Endodermal cell (in vitro differentiated cells): ENCODE measurements at regions not wholly inside any gene's neighbourhood (a gene's known extent, or its start where the extent isn't known, plus 50 kb on each side); places are given as distances from the start of the nearest gene placed in this dataset.

Source experiments
- DNase-seq: peaks from one replicate; pipeline ENCODE4 v3.0.0-alpha.2; 2017
- H3K27ac ChIP-seq: 2 replicates; pipeline ENCODE4 v1.5.1; 2013; ENCODE audit warnings: mild to moderate bottlenecking, low read depth, low read length, moderate library complexity
- H3K27me3 ChIP-seq: 2 replicates; pipeline ENCODE4 v1.6.1; 2013; ENCODE audit warnings: mild to moderate bottlenecking, low read length, moderate library complexity; ENCODE audit not compliant: insufficient read depth, control insufficient read depth, poor library complexity, severe bottlenecking
- H3K36me3 ChIP-seq: 2 replicates; pipeline ENCODE4 v1.7.0; 2013; ENCODE audit warnings: mild to moderate bottlenecking, low read length, moderate library complexity; ENCODE audit not compliant: control insufficient read depth, insufficient read depth
- H3K4me1 ChIP-seq: one replicate; pipeline ENCODE4 v1.7.0; 2013; ENCODE audit warnings: low read length; ENCODE audit not compliant: control insufficient read depth, insufficient read depth
- H3K4me3 ChIP-seq: 2 replicates; pipeline ENCODE4 v1.5.1; 2013; ENCODE audit warnings: mild to moderate bottlenecking, low read length, moderate library complexity
- H3K9ac ChIP-seq: 2 replicates; pipeline ENCODE4 v1.6.1; 2013; ENCODE audit warnings: mild to moderate bottlenecking, low read length, moderate library complexity; ENCODE audit not compliant: poor library complexity, severe bottlenecking; ENCODE audit errors: extremely low read depth
- H3K9me3 ChIP-seq: 2 replicates; pipeline ENCODE4 v1.6.1; 2013; ENCODE audit warnings: mild to moderate bottlenecking, low read length, moderate library complexity; ENCODE audit not compliant: control insufficient read depth
- H3K27ac Mint-ChIP-seq: 2 replicates; pipeline ENCODE4 v1.8.0; 2020; ENCODE audit warnings: mixed read lengths
- H3K27me3 Mint-ChIP-seq: 2 replicates; pipeline ENCODE4 v1.8.0; 2021; ENCODE audit warnings: mild to moderate bottlenecking, mixed read lengths; ENCODE audit not compliant: insufficient read depth
- H3K36me3 Mint-ChIP-seq: 2 replicates; pipeline ENCODE4 v1.8.0; 2020; ENCODE audit warnings: low read depth, mixed read lengths
- H3K4me1 Mint-ChIP-seq: 2 replicates; pipeline ENCODE4 v1.8.0; 2020; ENCODE audit warnings: mixed read lengths
- H3K4me3 Mint-ChIP-seq: 2 replicates; pipeline ENCODE4 v1.8.0; 2020; ENCODE audit warnings: mild to moderate bottlenecking, moderate library complexity, mixed read lengths
- H3K9me3 Mint-ChIP-seq: 2 replicates; pipeline ENCODE4 v1.8.0; 2020; ENCODE audit warnings: mild to moderate bottlenecking, mixed read lengths
- WGBS, 2 experiments: methylation state at CpG; one replicate each; pipeline versions ENCODE4 v1.1.5 to v1.1.7; 2013; ENCODE audit warnings: missing lambda C conversion rate in 2 of 2, mixed read lengths in 1 of 2; ENCODE audit not compliant: insufficient coverage in 1 of 2, insufficient read length in 1 of 2; 5-methylcytosine and 5-hydroxymethylcytosine counted together
- TF ChIP-seq, protein P1 (sequence below): fragments of 200-600 bp; sonication (generic); conservative IDR thresholded peaks from 2 replicates; pipeline ENCODE4 v1.5.0; 2021; ENCODE audit warnings: antibody characterized with exemption, mild to moderate bottlenecking

DNA sequence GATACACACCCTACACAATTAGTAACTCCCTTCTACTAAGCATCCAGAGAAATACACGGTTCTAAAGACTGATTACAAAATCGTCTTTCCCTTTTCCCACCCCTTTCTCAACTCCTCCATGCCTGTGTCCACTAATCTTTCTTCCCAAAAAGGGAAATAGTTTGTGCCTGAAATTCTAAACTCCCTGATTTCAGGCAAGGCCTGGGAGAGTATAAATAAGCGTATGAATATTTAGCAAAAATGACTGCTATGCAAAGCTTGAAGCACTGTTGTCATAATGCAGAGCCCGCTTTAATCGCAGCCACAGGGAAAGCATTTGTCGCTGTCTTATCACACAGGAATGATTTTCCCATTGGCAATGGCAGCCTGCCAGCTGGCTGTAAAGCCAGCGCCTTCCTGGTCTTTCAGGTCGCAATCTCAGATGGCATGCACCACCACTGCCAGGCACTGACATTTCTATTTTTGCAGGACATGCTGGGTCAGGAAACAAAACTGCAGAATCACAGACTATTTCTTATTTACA lies 142.9 kb upstream of the PCGF5 start:
- H3K27ac ChIP-seq: no peak overlapping the region
- Mint-ChIP-seq H3K36me3 (no peaks in the 10 kb centered on the region), H3K9me3 (peaks cover 5% of the 10 kb centered on the region), H3K4me1 (no peaks in the 10 kb centered on the region), H3K4me3 (no peak overlapping the region), H3K27ac (no peak overlapping the region), H3K27me3 (peaks cover 44% of the 10 kb centered on the region)
- no peaks in the 10 kb centered on the region for H3K9me3 ChIP-seq
- TF ChIP-seq, protein P1, sequence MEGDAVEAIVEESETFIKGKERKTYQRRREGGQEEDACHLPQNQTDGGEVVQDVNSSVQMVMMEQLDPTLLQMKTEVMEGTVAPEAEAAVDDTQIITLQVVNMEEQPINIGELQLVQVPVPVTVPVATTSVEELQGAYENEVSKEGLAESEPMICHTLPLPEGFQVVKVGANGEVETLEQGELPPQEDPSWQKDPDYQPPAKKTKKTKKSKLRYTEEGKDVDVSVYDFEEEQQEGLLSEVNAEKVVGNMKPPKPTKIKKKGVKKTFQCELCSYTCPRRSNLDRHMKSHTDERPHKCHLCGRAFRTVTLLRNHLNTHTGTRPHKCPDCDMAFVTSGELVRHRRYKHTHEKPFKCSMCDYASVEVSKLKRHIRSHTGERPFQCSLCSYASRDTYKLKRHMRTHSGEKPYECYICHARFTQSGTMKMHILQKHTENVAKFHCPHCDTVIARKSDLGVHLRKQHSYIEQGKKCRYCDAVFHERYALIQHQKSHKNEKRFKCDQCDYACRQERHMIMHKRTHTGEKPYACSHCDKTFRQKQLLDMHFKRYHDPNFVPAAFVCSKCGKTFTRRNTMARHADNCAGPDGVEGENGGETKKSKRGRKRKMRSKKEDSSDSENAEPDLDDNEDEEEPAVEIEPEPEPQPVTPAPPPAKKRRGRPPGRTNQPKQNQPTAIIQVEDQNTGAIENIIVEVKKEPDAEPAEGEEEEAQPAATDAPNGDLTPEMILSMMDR: no peak
- H3K4me1 ChIP-seq: no peaks in the 10 kb centered on the region
- DNase-seq: no peak
- H3K4me3 ChIP-seq: no peak overlapping the region
- WGBS, 2 experiments: 86 to 98% methylated on average over 8 of the region's 8 CpGs
- H3K27me3 ChIP-seq: peaks cover 16% of the 10 kb centered on the region
- H3K9ac ChIP-seq: no peak overlapping the region
- no peaks in the 10 kb centered on the region for H3K36me3 ChIP-seq

DNA sequence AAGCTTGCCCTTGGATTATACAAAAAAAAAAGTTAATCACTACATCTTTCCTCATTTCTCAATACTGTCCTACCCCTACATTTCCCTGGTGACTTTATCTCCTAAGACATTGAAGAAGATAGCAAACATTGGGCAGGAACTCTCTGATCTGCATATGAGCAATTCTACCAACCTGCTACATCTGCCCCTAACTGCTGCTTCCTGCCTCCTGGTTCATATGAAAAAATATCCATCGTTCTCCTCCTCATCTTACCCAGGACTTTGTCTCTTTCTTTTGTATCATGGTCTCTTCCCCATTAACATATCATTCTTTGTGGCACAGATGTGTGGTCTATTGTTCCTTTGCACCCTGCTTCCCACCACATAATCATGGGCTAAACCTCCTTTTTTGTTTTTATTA lies 139.7 kb upstream of the PCGF5 start:
- no peak overlapping the region for H3K27ac ChIP-seq
- Mint-ChIP-seq H3K36me3 (no peaks in the 10 kb centered on the region), H3K27ac (no peak overlapping the region), H3K27me3 (peaks cover 27% of the 10 kb centered on the region), H3K9me3 (no peaks in the 10 kb centered on the region), H3K4me3 (no peak overlapping the region), H3K4me1 (no peaks in the 10 kb centered on the region)
- WGBS, 2 experiments: 75 to 78% methylated on average over 1 of the region's 1 CpG
- H3K4me1 ChIP-seq: no peaks in the 10 kb centered on the region
- no peak overlapping the region for H3K9ac ChIP-seq
- no peak overlapping the region for H3K4me3 ChIP-seq
- H3K9me3 ChIP-seq: no peaks in the 10 kb centered on the region
- DNase-seq: no peak
- TF ChIP-seq, protein P1: no peak
- peaks cover 11% of the 10 kb centered on the region for H3K27me3 ChIP-seq
- H3K36me3 ChIP-seq: no peaks in the 10 kb centered on the region

DNA sequence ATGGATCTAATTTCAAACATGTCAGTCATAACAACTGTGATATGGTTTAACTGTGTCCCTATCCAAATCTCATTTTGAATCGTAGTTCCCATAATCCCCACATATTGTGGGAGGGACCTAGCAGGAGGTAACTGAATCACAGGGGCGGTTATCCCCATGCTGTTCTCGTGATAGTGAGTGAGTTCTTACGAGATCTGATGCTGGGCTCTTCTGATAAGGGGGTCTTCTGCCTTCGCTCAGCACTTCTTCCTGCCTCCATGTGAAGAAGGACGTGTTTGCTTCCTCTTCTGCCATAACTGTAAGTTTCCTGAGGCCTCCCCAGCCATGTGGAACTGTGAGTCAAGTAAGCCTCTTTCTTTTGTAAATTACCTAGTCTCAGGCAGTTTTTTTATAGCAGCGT lies 138.0 kb upstream of the PCGF5 start:
- H3K9me3 ChIP-seq: no peaks in the 10 kb centered on the region
- Mint-ChIP-seq H3K4me3 (no peak overlapping the region), H3K27me3 (peaks cover 16% of the 10 kb centered on the region), H3K36me3 (no peaks in the 10 kb centered on the region), H3K27ac (no peak overlapping the region), H3K4me1 (no peaks in the 10 kb centered on the region), H3K9me3 (no peaks in the 10 kb centered on the region)
- no peaks in the 10 kb centered on the region for H3K27me3 ChIP-seq
- no peak overlapping the region for H3K9ac ChIP-seq
- TF ChIP-seq, protein P1: no peak
- H3K4me3 ChIP-seq: no peak overlapping the region
- H3K27ac ChIP-seq: no peak overlapping the region
- no peaks in the 10 kb centered on the region for H3K4me1 ChIP-seq
- WGBS, 2 experiments: 73 to 80% methylated on average over 3 to 6 of the region's 7 CpGs
- H3K36me3 ChIP-seq: no peaks in the 10 kb centered on the region
- no peak for DNase-seq
